Ovary (tissue), 3 donors: ENCODE measurements at regions not wholly inside any gene's neighbourhood (a gene's known extent, or its start where the extent isn't known, plus 50 kb on each side); places are given as distances from the start of the nearest gene placed in this dataset.

Experiments used
- EP300 ChIP-seq: sonication (generic); formaldehyde crosslinking; IDR thresholded peaks from one replicate; pipeline ENCODE4 v1.6.1; 2017; ENCODE audit warnings: antibody characterized with exemption
- POLR2A ChIP-seq: fragments of 450-650 bp; IDR thresholded peaks from one replicate; pipeline ENCODE4 v1.6.1; 2017; ENCODE audit warnings: antibody characterized with exemption, mild to moderate bottlenecking, moderate library complexity
- TF ChIP-seq, protein P1 (sequence below), 3 donors: fragments of 450-650 bp in 2 of 3; fragments of 200-600 bp in 1 of 3; IDR thresholded peaks; one replicate each; pipeline versions ENCODE4 v1.5.1 to v1.8.0; 2016 to 2022; ENCODE audit warnings: antibody characterized with exemption in 3 of 3, mild to moderate bottlenecking in 1 of 3
- donor health status: DM: no; HTN: no; CAD: no.

DNA sequence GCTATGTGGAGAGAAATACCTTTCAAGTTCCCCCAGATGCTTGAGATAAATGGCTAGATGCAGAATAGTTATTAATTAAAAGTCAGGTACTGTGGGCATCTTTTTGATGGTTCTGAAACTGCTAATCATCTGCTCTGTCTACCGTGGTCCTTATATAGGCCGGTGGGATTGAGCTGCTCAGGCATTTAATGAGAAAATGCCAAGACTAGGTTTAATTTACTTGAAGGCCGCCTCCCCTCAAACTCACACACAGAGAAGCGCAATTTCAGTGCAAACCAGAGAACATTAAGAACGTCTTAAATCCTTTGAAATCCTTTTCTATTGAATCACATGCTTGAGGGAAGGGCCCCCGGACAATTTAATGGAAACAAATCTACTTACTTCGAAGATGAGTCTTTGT, 136.4 kb upstream of the CRBN start:
- TF ChIP-seq, protein P1, sequence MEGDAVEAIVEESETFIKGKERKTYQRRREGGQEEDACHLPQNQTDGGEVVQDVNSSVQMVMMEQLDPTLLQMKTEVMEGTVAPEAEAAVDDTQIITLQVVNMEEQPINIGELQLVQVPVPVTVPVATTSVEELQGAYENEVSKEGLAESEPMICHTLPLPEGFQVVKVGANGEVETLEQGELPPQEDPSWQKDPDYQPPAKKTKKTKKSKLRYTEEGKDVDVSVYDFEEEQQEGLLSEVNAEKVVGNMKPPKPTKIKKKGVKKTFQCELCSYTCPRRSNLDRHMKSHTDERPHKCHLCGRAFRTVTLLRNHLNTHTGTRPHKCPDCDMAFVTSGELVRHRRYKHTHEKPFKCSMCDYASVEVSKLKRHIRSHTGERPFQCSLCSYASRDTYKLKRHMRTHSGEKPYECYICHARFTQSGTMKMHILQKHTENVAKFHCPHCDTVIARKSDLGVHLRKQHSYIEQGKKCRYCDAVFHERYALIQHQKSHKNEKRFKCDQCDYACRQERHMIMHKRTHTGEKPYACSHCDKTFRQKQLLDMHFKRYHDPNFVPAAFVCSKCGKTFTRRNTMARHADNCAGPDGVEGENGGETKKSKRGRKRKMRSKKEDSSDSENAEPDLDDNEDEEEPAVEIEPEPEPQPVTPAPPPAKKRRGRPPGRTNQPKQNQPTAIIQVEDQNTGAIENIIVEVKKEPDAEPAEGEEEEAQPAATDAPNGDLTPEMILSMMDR (IDR thresholded peaks at IDR 0.05), result no peak
- no peak for TF ChIP-seq EP300
- TF ChIP-seq POLR2A, result no peak
